ENCODE measurements at regions not wholly inside any gene's neighbourhood (a gene's known extent, or its start where the extent isn't known, plus 50 kb on each side); places are given as distances from the start of the nearest gene placed in this dataset.

GRCh38 chr4:52248820-52249219, 197.7 kb downstream of the SPATA18 start:
- TF ChIP-seq CTCF (IDR thresholded peaks at IDR 0.05; ENCODE audit: control extremely low read depth in 1 of 3, insufficient read depth in 1 of 3, low read depth in 1 of 3, low read length in 3 of 3) (no peak), SUZ12 (IDR thresholded peaks at IDR 0.05; ENCODE audit: low read length) (no peak), POLR2AphosphoS5 (IDR thresholded peaks at IDR 0.05; ENCODE audit: low read depth, low read length) (no peak), YY1 (IDR thresholded peaks at IDR 0.05; ENCODE audit: low read depth, low read length) (no peak), MAX (IDR thresholded peaks at IDR 0.05) (no peak), HDAC2 (IDR thresholded peaks at IDR 0.05; ENCODE audit: borderline replicate concordance in 1 of 2, low read depth in 2 of 2, low read length in 2 of 2) (no peak), HDAC6 (IDR thresholded peaks at IDR 0.05; ENCODE audit: low read depth, low read length) (no peak), POLR2A (IDR thresholded peaks at IDR 0.05; ENCODE audit: control extremely low read depth in 1 of 2, low read depth in 2 of 2, low read length in 2 of 2) (no peak), RXRA (IDR thresholded peaks at IDR 0.05; ENCODE audit: insufficient read depth, low read depth, low read length) (no peak), GABPA (IDR thresholded peaks at IDR 0.05; ENCODE audit: borderline replicate concordance, insufficient read depth, low read length) (no peak)
- TF ChIP-seq, protein P1, sequence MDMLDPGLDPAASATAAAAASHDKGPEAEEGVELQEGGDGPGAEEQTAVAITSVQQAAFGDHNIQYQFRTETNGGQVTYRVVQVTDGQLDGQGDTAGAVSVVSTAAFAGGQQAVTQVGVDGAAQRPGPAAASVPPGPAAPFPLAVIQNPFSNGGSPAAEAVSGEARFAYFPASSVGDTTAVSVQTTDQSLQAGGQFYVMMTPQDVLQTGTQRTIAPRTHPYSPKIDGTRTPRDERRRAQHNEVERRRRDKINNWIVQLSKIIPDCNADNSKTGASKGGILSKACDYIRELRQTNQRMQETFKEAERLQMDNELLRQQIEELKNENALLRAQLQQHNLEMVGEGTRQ (IDR thresholded peaks at IDR 0.05; ENCODE audit: low read length): no peak

All from H1 (cell line).